PC-9 (cell line): ENCODE measurements at regions not wholly inside any gene's neighbourhood (a gene's known extent, or its start where the extent isn't known, plus 50 kb on each side); places are given as distances from the start of the nearest gene placed in this dataset.

ENCODE experiments used
- CTCF ChIP-seq: fragments of 200-600 bp; sonication (generic); conservative IDR thresholded peaks from 2 replicates; pipeline ENCODE4 v1.6.1; 2017; ENCODE audit warnings: mixed run types, antibody characterized with exemption, mild to moderate bottlenecking, moderate library complexity
- EZH2 ChIP-seq: fragments of 200-600 bp; sonication (generic); IDR thresholded peaks from 2 replicates; pipeline ENCODE4 v1.8.0; 2017; ENCODE audit warnings: antibody characterized with exemption, low read depth

- TF ChIP-seq CTCF (no peak), EZH2 (no peak)
Measured at GRCh38 chr16:16774389-16774788, 395.4 kb downstream of the NPIPA7 start.
